HEK293 (cell line): ENCODE measurements at regions not wholly inside any gene's neighbourhood (a gene's known extent, or its start where the extent isn't known, plus 50 kb on each side); places are given as distances from the start of the nearest gene placed in this dataset.

Experiments
- CTCF ChIA-PET: fragments of 350-600 bp; formaldehyde crosslinking; extraction: SDS; loops from one replicate; lab custom pipeline; 2021; ENCODE audit warnings: antibody characterized with exemption; lab: Yijun Ruan, JAX
- POLR2A ChIA-PET: fragments of 300-600 bp; formaldehyde crosslinking; extraction: SDS; loops from one replicate; lab custom pipeline; 2020; ENCODE audit warnings: antibody characterized with exemption, inconsistent platforms; lab: Yijun Ruan, JAX
- H3K27ac ChIP-seq: fragments of 200-500 bp; sonication (Bioruptor generic); 2 replicates; pipeline ENCODE4 v1.5.1; 2014; ENCODE audit warnings: low read depth, low read length, control low read depth, inconsistent platforms; ENCODE audit errors: extremely low read depth
- H3K36me3 ChIP-seq, 2 experiments: fragments of 200-500 bp in 1 of 2; sonication (Bioruptor generic) in 1 of 2; 1 replicate in 1 of 2; 2 replicates in 1 of 2; pipeline ENCODE4 v1.5.1; 2014 to 2017; ENCODE audit warnings: inconsistent platforms in 2 of 2, low read length in 2 of 2; ENCODE audit not compliant: control insufficient read depth in 2 of 2, insufficient read depth in 1 of 2
- H3K4me1 ChIP-seq: fragments of 200-500 bp; sonication (Bioruptor generic); 2 replicates; pipeline ENCODE4 v1.5.1; 2014; ENCODE audit warnings: mild to moderate bottlenecking, low read length, inconsistent platforms; ENCODE audit not compliant: control insufficient read depth, insufficient read depth
- H3K4me3 ChIP-seq: 2 replicates; pipeline ENCODE4 v1.5.1; 2011; ENCODE audit warnings: low read depth, mild to moderate bottlenecking, control low read depth, low read length, moderate library complexity
- H3K9me3 ChIP-seq: fragments of 200-500 bp; sonication (Bioruptor generic); 2 replicates; pipeline ENCODE4 v1.5.1; 2014; ENCODE audit warnings: low read depth, low read length, inconsistent platforms; ENCODE audit not compliant: control insufficient read depth, insufficient read depth
- AEBP2 ChIP-seq: fragments of 450-650 bp; formaldehyde crosslinking; IDR thresholded peaks from 2 replicates; pipeline ENCODE4 v1.5.1; 2016; ENCODE audit warnings: missing biosample characterization, missing genetic modification characterization, borderline replicate concordance
- ATF2 ChIP-seq: fragments of 450-650 bp; formaldehyde crosslinking; IDR thresholded peaks from 2 replicates; pipeline ENCODE4 v1.5.1; 2016; ENCODE audit warnings: missing biosample characterization, missing genetic modification characterization, low read depth
- HOXA7 ChIP-seq: sonication (generic); formaldehyde crosslinking; IDR thresholded peaks from 2 replicates; pipeline ENCODE4 v1.8.1; 2022; ENCODE audit warnings: missing genetic modification reagents, borderline replicate concordance
- MZF1 ChIP-seq: fragments of 450-650 bp; formaldehyde crosslinking; IDR thresholded peaks from 2 replicates; pipeline ENCODE4 v1.5.1; 2017; ENCODE audit warnings: missing biosample characterization, missing genetic modification characterization, borderline replicate concordance
- TRIM28 ChIP-seq: IDR thresholded peaks from 2 replicates; pipeline ENCODE4 v1.6.1; 2011; ENCODE audit warnings: low read length, control low read depth, borderline replicate concordance
- YY1 ChIP-seq: fragments of 450-650 bp; formaldehyde crosslinking; IDR thresholded peaks from 2 replicates; pipeline ENCODE4 v1.5.1; 2018; ENCODE audit warnings: missing biosample characterization, missing genetic modification characterization
- ZBTB10 ChIP-seq: fragments of 450-650 bp; formaldehyde crosslinking; IDR thresholded peaks from 2 replicates; pipeline ENCODE4 v1.5.1; 2016; ENCODE audit warnings: missing biosample characterization, missing genetic modification characterization
- ZFP3 ChIP-seq: fragments of 450-650 bp; formaldehyde crosslinking; IDR thresholded peaks from 2 replicates; pipeline ENCODE4 v1.5.1; 2016; ENCODE audit warnings: low read depth, missing biosample characterization, missing genetic modification characterization
- ZFP37 ChIP-seq: fragments of 450-650 bp; formaldehyde crosslinking; IDR thresholded peaks from 2 replicates; pipeline ENCODE4 v1.5.1; 2016; ENCODE audit warnings: missing biosample characterization, missing genetic modification characterization
- ZNF132 ChIP-seq: fragments of 450-650 bp; formaldehyde crosslinking; IDR thresholded peaks from 2 replicates; pipeline ENCODE4 v1.5.1; 2017; ENCODE audit warnings: missing biosample characterization, missing genetic modification characterization, borderline replicate concordance
- ZNF341 ChIP-seq: fragments of 450-650 bp; formaldehyde crosslinking; IDR thresholded peaks from 2 replicates; pipeline ENCODE4; 2016; ENCODE audit warnings: low read depth, missing biosample characterization, missing genetic modification characterization
- ZNF513 ChIP-seq: fragments of 450-650 bp; IDR thresholded peaks from 2 replicates; pipeline ENCODE4 v1.5.1; 2018; ENCODE audit warnings: missing biosample characterization, missing genetic modification characterization
- ZNF639 ChIP-seq: fragments of 450-650 bp; formaldehyde crosslinking; IDR thresholded peaks from 2 replicates; pipeline ENCODE4 v1.5.1; 2016; ENCODE audit warnings: missing biosample characterization, missing genetic modification characterization
- ZNF645 ChIP-seq: fragments of 450-650 bp; formaldehyde crosslinking; IDR thresholded peaks from 2 replicates; pipeline ENCODE4; 2016; ENCODE audit warnings: missing biosample characterization, missing genetic modification characterization
- ZSCAN16 ChIP-seq: fragments of 450-650 bp; formaldehyde crosslinking; IDR thresholded peaks from 2 replicates; pipeline ENCODE4 v1.5.1; 2016; ENCODE audit warnings: missing biosample characterization, missing genetic modification characterization

GRCh38 chr6:40923880-40924279 lies 115.1 kb downstream of the UNC5CL start (continued):
- no peak for TF ChIP-seq ZNF639
- no peak for TF ChIP-seq ZNF132 (tag by site-specific recombination)
- TF ChIP-seq ZNF513, result no peak
- no peak for TF ChIP-seq HOXA7 (CRISPR knock-in tag)
- TF ChIP-seq, all 188 proteins: peak for 0

GRCh38 chr6:40923326-40923725 lies 115.7 kb downstream of the UNC5CL start:
- Histone ChIP-seq H3K4me3 (no peak overlapping the region), H3K9me3 (no peaks in the 10 kb centered on the region), H3K27ac (no peak overlapping the region), H3K4me1 (no peaks in the 10 kb centered on the region), H3K36me3 (no peaks in the 10 kb centered on the region)
- CTCF ChIA-PET, result interaction anchor here (0.6 to 2.1 kb wide), 2 partner anchors 11 to 132 kb away, joined by 3 to 10 read pairs; no protein-coding TSS in a partner anchor
- POLR2A ChIA-PET, result no interaction called here
- no peak for TF ChIP-seq ZFP3 (tag by site-specific recombination)
- no peak for TF ChIP-seq ZNF132 (tag by site-specific recombination)
- TF ChIP-seq ZNF341 (tag by site-specific recombination), result 0 out of 2 replicates have a peak, but pooled peaks have one; percentile 21

- TF ChIP-seq TRIM28 (no peak), MZF1 (tag by site-specific recombination) (no peak), AEBP2 (tag by site-specific recombination) (no peak), ATF2 (tag by site-specific recombination) (no peak), ZFP37 (tag by site-specific recombination) (no peak), YY1 (tag by site-specific recombination) (no peak), ZSCAN16 (tag by site-specific recombination) (no peak), ZBTB10 (tag by site-specific recombination) (no peak), ZNF645 (tag by site-specific recombination) (no peak)
- H3K4me3 ChIP-seq, result no peak overlapping the region
- POLR2A ChIA-PET, result no interaction called here
- no peaks in the 10 kb centered on the region for H3K4me1 ChIP-seq
- no peaks in the 10 kb centered on the region for H3K36me3 ChIP-seq
- no peak overlapping the region for H3K27ac ChIP-seq
- H3K9me3 ChIP-seq, result no peaks in the 10 kb centered on the region
- CTCF ChIA-PET, result interaction anchor here (0.5 to 1.4 kb wide), 5 partner anchors 9 to 1956 kb away, joined by 3 to 8 read pairs (median 3); no protein-coding TSS in a partner anchor
These were observed 116.7 kb downstream of the UNC5CL start for GRCh38 chr6:40922281-40922680.
